RWPE1 (cell line): ENCODE measurements at regions not wholly inside any gene's neighbourhood (a gene's known extent, or its start where the extent isn't known, plus 50 kb on each side); places are given as distances from the start of the nearest gene placed in this dataset.

Experiments used
- CTCF ChIA-PET: fragments of 350-600 bp; sonication (Branson Sonifier 250); formaldehyde crosslinking; extraction: SDS; loops from one replicate; lab custom pipeline; 2021; lab: Yijun Ruan, JAX
- POLR2A ChIA-PET: fragments of 400-600 bp; formaldehyde crosslinking; extraction: SDS; loops from one replicate; lab custom pipeline; 2020; ENCODE audit warnings: antibody characterized with exemption; ENCODE audit not compliant: low non-redundant PET; lab: Yijun Ruan, JAX
- DNase-seq: peaks from one replicate; pipeline ENCODE4 v3.0.0; 2012; ENCODE audit warnings: low spot score
- H3K27ac ChIP-seq: fragments of 450-650 bp; 2 replicates; pipeline ENCODE4 v1.5.1; 2017
- TF ChIP-seq, protein P1 (sequence below): fragments of 450-650 bp; conservative IDR thresholded peaks from 2 replicates; pipeline ENCODE4 v1.5.1; 2017; ENCODE audit warnings: low read depth, mild to moderate bottlenecking

GRCh38 chr14:30786701-30787100, 87.7 kb upstream of the COCH start:
- no peak for DNase-seq
- TF ChIP-seq, protein P1, sequence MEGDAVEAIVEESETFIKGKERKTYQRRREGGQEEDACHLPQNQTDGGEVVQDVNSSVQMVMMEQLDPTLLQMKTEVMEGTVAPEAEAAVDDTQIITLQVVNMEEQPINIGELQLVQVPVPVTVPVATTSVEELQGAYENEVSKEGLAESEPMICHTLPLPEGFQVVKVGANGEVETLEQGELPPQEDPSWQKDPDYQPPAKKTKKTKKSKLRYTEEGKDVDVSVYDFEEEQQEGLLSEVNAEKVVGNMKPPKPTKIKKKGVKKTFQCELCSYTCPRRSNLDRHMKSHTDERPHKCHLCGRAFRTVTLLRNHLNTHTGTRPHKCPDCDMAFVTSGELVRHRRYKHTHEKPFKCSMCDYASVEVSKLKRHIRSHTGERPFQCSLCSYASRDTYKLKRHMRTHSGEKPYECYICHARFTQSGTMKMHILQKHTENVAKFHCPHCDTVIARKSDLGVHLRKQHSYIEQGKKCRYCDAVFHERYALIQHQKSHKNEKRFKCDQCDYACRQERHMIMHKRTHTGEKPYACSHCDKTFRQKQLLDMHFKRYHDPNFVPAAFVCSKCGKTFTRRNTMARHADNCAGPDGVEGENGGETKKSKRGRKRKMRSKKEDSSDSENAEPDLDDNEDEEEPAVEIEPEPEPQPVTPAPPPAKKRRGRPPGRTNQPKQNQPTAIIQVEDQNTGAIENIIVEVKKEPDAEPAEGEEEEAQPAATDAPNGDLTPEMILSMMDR, result no peak
- ChIA-PET CTCF (no interaction called here), POLR2A (no interaction called here)
- H3K27ac ChIP-seq, result no peak overlapping the region

- CTCF ChIA-PET, result no interaction called here
Observed at GRCh38 chr14:30790827-30791226, 83.5 kb upstream of the COCH start.

GRCh38 chr14:30791522-30792351, 82.6 kb upstream of the COCH start:
- no peak overlapping the region for H3K27ac ChIP-seq
- TF ChIP-seq, protein P1, result no peak
- ChIA-PET POLR2A (no interaction called here), CTCF (no interaction called here)
- no peak for DNase-seq

More at GRCh38 chr14:30790827-30791226, 83.5 kb upstream of the COCH start:
- no peak overlapping the region for H3K27ac ChIP-seq
- DNase-seq, result no peak
- POLR2A ChIA-PET, result no interaction called here
- TF ChIP-seq, protein P1, result no peak

- POLR2A ChIA-PET, result no interaction called here
- H3K27ac ChIP-seq, result no peak overlapping the region
- no peak for DNase-seq
- TF ChIP-seq, protein P1, result no peak
- CTCF ChIA-PET, result no interaction called here
Observed at GRCh38 chr14:30796707-30797106, 77.7 kb upstream of the COCH start.

DNA sequence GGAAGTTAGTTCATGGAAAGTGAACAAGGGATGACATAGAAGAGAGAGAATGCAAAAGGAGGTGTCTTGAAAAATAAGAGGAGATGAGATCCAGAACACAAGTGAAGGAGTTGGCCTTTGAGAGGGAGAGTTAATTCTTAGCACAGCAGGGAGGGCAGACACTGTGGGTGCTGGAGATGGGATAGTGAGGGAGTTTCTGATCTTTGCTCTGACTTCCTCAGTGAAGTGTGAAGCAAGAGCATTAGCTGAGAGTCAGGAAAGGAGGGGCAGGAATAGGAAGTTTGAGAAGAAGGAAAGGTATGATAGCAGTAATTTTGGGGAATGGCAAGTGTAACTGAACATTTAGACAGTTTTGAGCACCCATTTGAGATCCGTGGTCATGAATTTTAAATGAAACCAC, 75.8 kb upstream of the COCH start:
- TF ChIP-seq, protein P1, result no peak
- CTCF ChIA-PET, result no interaction called here
- POLR2A ChIA-PET, result no interaction called here
- no peak overlapping the region for H3K27ac ChIP-seq
- no peak for DNase-seq

DNA sequence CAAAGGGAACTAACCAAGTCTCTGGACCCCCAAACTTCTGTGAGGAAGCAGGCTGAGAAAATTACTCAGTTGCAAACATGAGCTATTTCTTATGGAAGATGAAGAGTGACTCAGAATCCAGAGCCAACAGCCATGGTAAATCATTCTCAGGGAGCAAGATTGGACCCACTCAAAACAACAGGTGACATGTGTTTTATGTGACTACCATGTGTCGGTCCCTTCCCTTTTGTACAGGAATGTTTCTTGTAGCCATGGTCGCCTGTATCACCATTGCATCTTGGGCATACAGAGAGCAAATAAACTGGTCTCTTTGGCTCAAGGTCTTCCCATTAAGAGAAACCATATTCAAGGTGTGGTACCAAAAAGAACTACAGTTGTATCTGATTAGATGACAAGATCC, 75.4 kb upstream of the COCH start:
- H3K27ac ChIP-seq, result no peak overlapping the region
- ChIA-PET CTCF (no interaction called here), POLR2A (no interaction called here)

More for the DNA sequence above, 75.4 kb upstream of the COCH start:
- no peak for DNase-seq
- TF ChIP-seq, protein P1, result no peak
